H9 (cell line): ENCODE measurements at regions not wholly inside any gene's neighbourhood (a gene's known extent, or its start where the extent isn't known, plus 50 kb on each side); places are given as distances from the start of the nearest gene placed in this dataset.

ENCODE experiments used
- DNase-seq: peaks from one replicate; pipeline ENCODE4 v3.0.0-alpha.2; 2017
- H2AFZ ChIP-seq: one replicate; pipeline ENCODE4 v1.6.1; 2013; ENCODE audit warnings: mild to moderate bottlenecking, low read length, control low read depth, moderate library complexity
- H2AK5ac ChIP-seq: 2 replicates; pipeline ENCODE4 v1.6.1; 2013; ENCODE audit warnings: low read length, control low read depth, mixed read lengths; ENCODE audit not compliant: insufficient read length
- H2BK120ac ChIP-seq: one replicate; pipeline ENCODE4 v1.6.1; 2013; ENCODE audit warnings: low read depth, mild to moderate bottlenecking, low read length, control low read depth, inconsistent platforms; ENCODE audit not compliant: poor library complexity, severe bottlenecking
- H2BK12ac ChIP-seq: 2 replicates; pipeline ENCODE4 v1.6.1; 2013; ENCODE audit warnings: low read length, control low read depth, mixed read lengths, low read depth; ENCODE audit not compliant: insufficient read length
- H2BK15ac ChIP-seq: 2 replicates; pipeline ENCODE4 v1.6.1; 2013; ENCODE audit warnings: low read depth, low read length, control low read depth
- H2BK20ac ChIP-seq: one replicate; pipeline ENCODE4 v1.6.1; 2013; ENCODE audit warnings: low read depth, mild to moderate bottlenecking, low read length, control low read depth, inconsistent platforms; ENCODE audit not compliant: poor library complexity, severe bottlenecking
- H2BK5ac ChIP-seq: 2 replicates; pipeline ENCODE4 v1.6.1; 2013; ENCODE audit warnings: low read length, control low read depth, mixed read lengths; ENCODE audit not compliant: insufficient read length
- H3K14ac ChIP-seq: 2 replicates; pipeline ENCODE4 v1.6.1; 2013; ENCODE audit warnings: low read length, control low read depth; ENCODE audit not compliant: insufficient read depth
- H3K18ac ChIP-seq: 2 replicates; pipeline ENCODE4 v1.6.1; 2013; ENCODE audit warnings: low read depth, mild to moderate bottlenecking, mixed read lengths, low read length, control low read depth; ENCODE audit not compliant: insufficient read length
- H3K23ac ChIP-seq: 2 replicates; pipeline ENCODE4 v1.6.1; 2013; ENCODE audit warnings: low read length, control low read depth, mixed read lengths, low read depth; ENCODE audit not compliant: insufficient read length
- H3K23me2 ChIP-seq: 2 replicates; pipeline ENCODE4 v1.6.1; 2013; ENCODE audit warnings: low read depth, mild to moderate bottlenecking, mixed read lengths, low read length, control low read depth; ENCODE audit not compliant: insufficient read length, poor library complexity, severe bottlenecking
- H3K27ac ChIP-seq: 2 replicates; pipeline ENCODE4 v1.5.1; 2013; ENCODE audit warnings: low read length, control low read depth, mixed read lengths, low read depth; ENCODE audit not compliant: insufficient read length
- H3K27me3 ChIP-seq: 2 replicates; pipeline ENCODE4 v1.6.1; 2013; ENCODE audit warnings: low read length, control low read depth, inconsistent platforms; ENCODE audit not compliant: insufficient read depth
- H3K4ac ChIP-seq: 2 replicates; pipeline ENCODE4 v1.6.1; 2013; ENCODE audit warnings: low read depth, mild to moderate bottlenecking, control low read depth, inconsistent platforms, low read length, moderate library complexity
- H3K4me1 ChIP-seq: 2 replicates; pipeline ENCODE4 v1.6.1; 2013; ENCODE audit warnings: low read length, control low read depth, inconsistent platforms; ENCODE audit not compliant: insufficient read depth
- H3K4me2 ChIP-seq: 2 replicates; pipeline ENCODE4 v1.6.1; 2013; ENCODE audit warnings: low read length, control low read depth, mixed read lengths; ENCODE audit not compliant: insufficient read length, insufficient read depth
- H3K56ac ChIP-seq: 2 replicates; pipeline ENCODE4 v1.6.1; 2013; ENCODE audit warnings: low read depth, mild to moderate bottlenecking, mixed read lengths, low read length, control low read depth; ENCODE audit not compliant: insufficient read length
- H3K79me1 ChIP-seq: 2 replicates; pipeline ENCODE4 v1.6.1; 2013; ENCODE audit warnings: low read depth, mild to moderate bottlenecking, moderate library complexity, low read length, control low read depth, inconsistent platforms; ENCODE audit not compliant: insufficient read depth, poor library complexity, severe bottlenecking
- H3K79me2 ChIP-seq: 2 replicates; pipeline ENCODE4 v1.6.1; 2013; ENCODE audit warnings: low read length, control low read depth, inconsistent platforms; ENCODE audit not compliant: insufficient read depth
- H3K9ac ChIP-seq: 2 replicates; pipeline ENCODE4 v1.6.1; 2013; ENCODE audit warnings: low read length, control low read depth, mixed read lengths; ENCODE audit not compliant: insufficient read length; ENCODE audit errors: extremely low read depth
- H3K9me3 ChIP-seq: one replicate; pipeline ENCODE4 v1.6.1; 2013; ENCODE audit warnings: low read depth, low read length, inconsistent platforms; ENCODE audit not compliant: control insufficient read depth
- H3T11ph ChIP-seq: one replicate; pipeline ENCODE4 v1.6.1; 2013; ENCODE audit warnings: mild to moderate bottlenecking, low read length, control low read depth, inconsistent platforms
- H4K20me1 ChIP-seq: one replicate; pipeline ENCODE4 v1.6.1; 2013; ENCODE audit not compliant: control insufficient read depth, insufficient read length, insufficient read depth
- H4K5ac ChIP-seq: 2 replicates; pipeline ENCODE4 v1.6.1; 2013; ENCODE audit warnings: low read depth, mild to moderate bottlenecking, mixed read lengths, low read length, control low read depth; ENCODE audit not compliant: insufficient read length
- H4K8ac ChIP-seq: replicated peaks from 2 replicates; pipeline ENCODE4 v1.6.1; 2013; ENCODE audit warnings: low read length, control low read depth, mixed read lengths, low read depth; ENCODE audit not compliant: insufficient read length
- H4K91ac ChIP-seq: 2 replicates; pipeline ENCODE4 v1.6.1; 2013; ENCODE audit warnings: low read depth, mild to moderate bottlenecking, moderate library complexity, mixed read lengths, low read length, control low read depth; ENCODE audit not compliant: insufficient read length
- H3K27ac Mint-ChIP-seq, 3 experiments: 2 replicates in 2 of 3; 3 replicates in 1 of 3; pipeline ENCODE4 v1.8.0; 2020 to 2021; ENCODE audit warnings: mixed read lengths in 3 of 3, mild to moderate bottlenecking in 1 of 3, moderate library complexity in 1 of 3
- H3K27me3 Mint-ChIP-seq: 2 replicates; pipeline ENCODE4 v1.8.0; 2021; ENCODE audit warnings: low read depth, mild to moderate bottlenecking, moderate library complexity, mixed read lengths
- H3K36me3 Mint-ChIP-seq, 3 experiments: 2 replicates in 2 of 3; 3 replicates in 1 of 3; pipeline ENCODE4 v1.8.0; 2020 to 2021; ENCODE audit warnings: low read depth in 3 of 3, mixed read lengths in 3 of 3; ENCODE audit not compliant: insufficient read depth in 1 of 3
- H3K4me1 Mint-ChIP-seq, 2 experiments: 2 replicates each; pipeline ENCODE4 v1.8.0; 2020; ENCODE audit warnings: mixed read lengths in 2 of 2
- H3K4me3 Mint-ChIP-seq, 2 experiments: 2 replicates in 1 of 2; 3 replicates in 1 of 2; pipeline ENCODE4 v1.8.0; 2020 to 2021; ENCODE audit warnings: mild to moderate bottlenecking in 2 of 2, mixed read lengths in 2 of 2, moderate library complexity in 1 of 2
- H3K9me3 Mint-ChIP-seq, 2 experiments: 2 replicates in 1 of 2; 3 replicates in 1 of 2; pipeline ENCODE4 v1.8.0; 2020; ENCODE audit warnings: mild to moderate bottlenecking in 2 of 2, mixed read lengths in 2 of 2, moderate library complexity in 1 of 2
- TF ChIP-seq, protein P1 (sequence below): fragments of 200-600 bp; sonication (generic); conservative IDR thresholded peaks from 3 replicates; pipeline ENCODE4 v1.8.0; 2021; ENCODE audit warnings: antibody characterized with exemption, mild to moderate bottlenecking

DNA sequence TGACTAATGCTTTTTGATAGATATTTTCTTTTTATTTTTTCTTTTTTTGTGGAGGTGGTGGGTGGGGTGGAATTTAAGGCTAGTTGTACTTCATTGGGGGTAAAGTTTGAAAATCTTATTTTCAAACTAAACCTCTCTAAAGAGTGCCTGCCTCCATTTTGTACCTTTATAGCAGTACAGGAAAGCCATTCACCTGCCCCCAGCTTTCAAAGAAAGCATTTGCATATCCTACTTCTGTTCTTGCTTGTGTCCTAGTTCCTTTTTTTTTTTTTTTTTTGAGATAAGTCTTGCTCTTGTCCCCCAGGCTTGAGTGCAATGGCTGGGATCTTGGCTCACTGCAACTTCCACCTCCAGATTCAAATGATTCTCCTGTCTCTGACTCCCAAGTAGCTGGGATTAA is 766.2 kb upstream of the LRRC4C start:
- no peak overlapping the region for H3K56ac ChIP-seq
- peaks cover 2 to 6% of the 10 kb centered on the region in 2 experiments; a peak in 3 of 4 replicates for H3K4me1 Mint-ChIP-seq
- H2BK20ac ChIP-seq = no peak overlapping the region
- H3K9me3 ChIP-seq = no peaks in the 10 kb centered on the region
- no peak overlapping the region for H3K14ac ChIP-seq
- no peaks in the 10 kb centered on the region for H3K23me2 ChIP-seq
- H3K36me3 Mint-ChIP-seq = peaks cover 0 to 5% (median 0%) of the 10 kb centered on the region in 3 experiments; a peak in 2 of 7 replicates
- TF ChIP-seq, protein P1, sequence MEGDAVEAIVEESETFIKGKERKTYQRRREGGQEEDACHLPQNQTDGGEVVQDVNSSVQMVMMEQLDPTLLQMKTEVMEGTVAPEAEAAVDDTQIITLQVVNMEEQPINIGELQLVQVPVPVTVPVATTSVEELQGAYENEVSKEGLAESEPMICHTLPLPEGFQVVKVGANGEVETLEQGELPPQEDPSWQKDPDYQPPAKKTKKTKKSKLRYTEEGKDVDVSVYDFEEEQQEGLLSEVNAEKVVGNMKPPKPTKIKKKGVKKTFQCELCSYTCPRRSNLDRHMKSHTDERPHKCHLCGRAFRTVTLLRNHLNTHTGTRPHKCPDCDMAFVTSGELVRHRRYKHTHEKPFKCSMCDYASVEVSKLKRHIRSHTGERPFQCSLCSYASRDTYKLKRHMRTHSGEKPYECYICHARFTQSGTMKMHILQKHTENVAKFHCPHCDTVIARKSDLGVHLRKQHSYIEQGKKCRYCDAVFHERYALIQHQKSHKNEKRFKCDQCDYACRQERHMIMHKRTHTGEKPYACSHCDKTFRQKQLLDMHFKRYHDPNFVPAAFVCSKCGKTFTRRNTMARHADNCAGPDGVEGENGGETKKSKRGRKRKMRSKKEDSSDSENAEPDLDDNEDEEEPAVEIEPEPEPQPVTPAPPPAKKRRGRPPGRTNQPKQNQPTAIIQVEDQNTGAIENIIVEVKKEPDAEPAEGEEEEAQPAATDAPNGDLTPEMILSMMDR = no peak
- H3K4ac ChIP-seq = no peak overlapping the region
- H3K4me2 ChIP-seq = no peak overlapping the region
- H4K8ac ChIP-seq = no peak overlapping the region
- H3K4me1 ChIP-seq = no peaks in the 10 kb centered on the region; the same call in 1 of the 2 replicates
- H3K9ac ChIP-seq = no peak overlapping the region
- no peaks in the 10 kb centered on the region for H3K79me1 ChIP-seq
- H2BK12ac ChIP-seq = no peak overlapping the region
- H2BK15ac ChIP-seq = no peak overlapping the region
- no peak overlapping the region for H4K91ac ChIP-seq
- no peak overlapping the region for H3K23ac ChIP-seq
- H2BK120ac ChIP-seq = no peak overlapping the region
- H3K79me2 ChIP-seq = no peaks in the 10 kb centered on the region
- H2AFZ ChIP-seq = no peak overlapping the region
- H3K27ac Mint-ChIP-seq = no peak overlapping the region
- no peaks in the 10 kb centered on the region; the same call in 1 of the 2 replicates for H3K27me3 Mint-ChIP-seq
- no peaks in the 10 kb centered on the region for H3K27me3 ChIP-seq
- no peak overlapping the region for H3T11ph ChIP-seq
- no peak overlapping the region for H3K27ac ChIP-seq
- no peak overlapping the region for H2AK5ac ChIP-seq
- H3K9me3 Mint-ChIP-seq = peaks cover 0 to 5% of the 10 kb centered on the region in 2 experiments; a peak in 3 of 5 replicates
- no peak for DNase-seq
- H4K5ac ChIP-seq = no peak overlapping the region
- H3K4me3 Mint-ChIP-seq = no peak overlapping the region
- H2BK5ac ChIP-seq = no peak overlapping the region
- H3K18ac ChIP-seq = no peak overlapping the region
- no peaks in the 10 kb centered on the region for H4K20me1 ChIP-seq
